ENCODE measurements at regions not wholly inside any gene's neighbourhood (a gene's known extent, or its start where the extent isn't known, plus 50 kb on each side); places are given as distances from the start of the nearest gene placed in this dataset.

DNA sequence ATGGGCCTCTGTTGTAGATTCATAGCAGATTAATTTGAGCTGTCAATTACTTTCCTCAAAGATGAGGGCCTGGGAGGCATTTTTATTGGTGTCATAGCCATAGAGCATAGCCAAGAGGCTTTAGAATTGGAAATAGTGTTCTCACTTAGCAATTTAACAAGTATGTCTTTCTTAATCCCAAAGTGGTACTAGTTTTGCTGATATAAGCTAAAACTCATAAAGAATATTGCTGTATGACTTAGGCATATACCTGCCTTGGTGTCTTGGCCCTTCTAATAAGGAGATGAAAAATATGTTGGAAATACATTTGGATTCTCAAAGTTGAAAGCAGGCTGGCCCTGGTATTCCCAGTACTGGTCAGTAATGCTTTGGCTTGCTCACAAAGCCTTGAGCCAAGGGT is 221.5 kb upstream of the CXCL13 start:
- Mint-ChIP-seq H3K4me3 (ENCODE audit: unreplicated experiment) (no peak overlapping the region), H3K36me3 (ENCODE audit: insufficient read depth, unreplicated experiment) (peaks cover 4% of the 10 kb centered on the region), H3K27ac (ENCODE audit: unreplicated experiment) (no peak overlapping the region), H3K9me3 (ENCODE audit: unreplicated experiment) (no peaks in the 10 kb centered on the region), H3K4me1 (ENCODE audit: low read depth, unreplicated experiment) (no peaks in the 10 kb centered on the region), H3K27me3 (ENCODE audit: insufficient read depth, unreplicated experiment) (peaks cover 9% of the 10 kb centered on the region)
- TF ChIP-seq, protein P1, sequence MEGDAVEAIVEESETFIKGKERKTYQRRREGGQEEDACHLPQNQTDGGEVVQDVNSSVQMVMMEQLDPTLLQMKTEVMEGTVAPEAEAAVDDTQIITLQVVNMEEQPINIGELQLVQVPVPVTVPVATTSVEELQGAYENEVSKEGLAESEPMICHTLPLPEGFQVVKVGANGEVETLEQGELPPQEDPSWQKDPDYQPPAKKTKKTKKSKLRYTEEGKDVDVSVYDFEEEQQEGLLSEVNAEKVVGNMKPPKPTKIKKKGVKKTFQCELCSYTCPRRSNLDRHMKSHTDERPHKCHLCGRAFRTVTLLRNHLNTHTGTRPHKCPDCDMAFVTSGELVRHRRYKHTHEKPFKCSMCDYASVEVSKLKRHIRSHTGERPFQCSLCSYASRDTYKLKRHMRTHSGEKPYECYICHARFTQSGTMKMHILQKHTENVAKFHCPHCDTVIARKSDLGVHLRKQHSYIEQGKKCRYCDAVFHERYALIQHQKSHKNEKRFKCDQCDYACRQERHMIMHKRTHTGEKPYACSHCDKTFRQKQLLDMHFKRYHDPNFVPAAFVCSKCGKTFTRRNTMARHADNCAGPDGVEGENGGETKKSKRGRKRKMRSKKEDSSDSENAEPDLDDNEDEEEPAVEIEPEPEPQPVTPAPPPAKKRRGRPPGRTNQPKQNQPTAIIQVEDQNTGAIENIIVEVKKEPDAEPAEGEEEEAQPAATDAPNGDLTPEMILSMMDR (IDR thresholded peaks at IDR 0.05; ENCODE audit: insufficient read depth in 1 of 2, low read depth in 1 of 2, low read length in 1 of 2, severe bottlenecking in 1 of 2, unreplicated experiment in 1 of 2): no peak
- H3K4me3 ChIP-seq (ENCODE audit: low read depth, low read length): no peak overlapping the region
- POLR2A ChIA-PET: no interaction called here
- H3K9me3 ChIP-seq: no peaks in the 10 kb centered on the region
- CTCF ChIA-PET: interaction anchor here (0.7 kb wide), 1 partner anchor 101 kb away, joined by 4 read pairs; no protein-coding TSS in a partner anchor
- intact Hi-C loops (cut with micrococcal nuclease; ENCODE audit: unreplicated experiment): no loop called here
- no peaks in the 10 kb centered on the region for H3K27me3 ChIP-seq (replicated peaks; ENCODE audit: control insufficient read depth, insufficient read depth, low read length)
- BruUV-seq (replicated peaks): no TSS peak
- no peak for DNase-seq
- H3K4me1 ChIP-seq: no peaks in the 10 kb centered on the region
- no peaks in the 10 kb centered on the region for H3K36me3 ChIP-seq (ENCODE audit: control insufficient read depth, insufficient read depth, low read length)

DNA sequence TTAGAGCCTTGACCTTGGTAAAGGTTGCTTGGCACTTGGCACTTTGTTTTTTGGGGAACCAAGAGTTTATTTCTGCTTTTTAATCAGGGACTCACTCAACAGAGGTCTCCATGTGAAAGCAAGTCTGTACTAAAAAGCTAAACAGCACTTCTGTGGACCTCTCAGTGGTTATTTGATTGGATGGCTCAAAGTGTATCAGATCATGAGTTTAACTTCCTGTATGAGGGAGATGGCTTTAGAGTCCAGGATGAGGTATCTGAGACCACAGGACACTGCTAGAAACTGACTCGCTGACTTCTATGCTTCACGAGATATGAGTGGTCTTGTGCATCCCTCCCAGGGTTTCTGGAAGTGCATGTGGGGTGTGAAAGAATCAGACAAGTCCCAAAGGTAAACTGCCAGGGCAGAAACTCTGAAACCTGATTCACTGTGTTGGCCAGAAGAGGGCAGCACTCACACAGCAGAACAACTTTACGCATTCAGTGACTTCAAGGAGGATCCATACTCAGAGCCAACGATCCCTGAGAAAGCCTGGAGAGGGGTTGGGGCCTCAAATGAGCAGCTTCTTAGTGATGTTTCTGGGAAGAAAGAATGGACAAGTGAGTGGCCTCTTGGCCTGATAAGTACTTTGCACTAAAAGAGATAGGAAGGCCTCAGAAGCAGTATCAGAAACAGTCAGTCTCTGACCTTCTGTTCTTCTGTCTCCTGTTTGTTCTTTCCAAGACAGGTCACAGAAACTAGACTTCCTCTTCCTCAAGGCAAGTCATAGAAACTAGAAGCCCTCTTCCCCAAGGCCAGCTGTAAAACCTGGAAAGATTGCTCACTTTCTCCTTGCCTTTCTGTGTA is 220.3 kb upstream of the CXCL13 start:
- TF ChIP-seq, protein P1 (IDR thresholded peaks at IDR 0.05; ENCODE audit: insufficient read depth in 1 of 2, low read depth in 1 of 2, low read length in 1 of 2, severe bottlenecking in 1 of 2, unreplicated experiment in 1 of 2): peak; percentile 72 to 82
- ChIA-PET POLR2A (no interaction called here), CTCF (interaction anchor here (1.5 kb wide), 1 partner anchor 33 kb away, joined by 4 read pairs; no protein-coding TSS in a partner anchor)
- Histone ChIP-seq H3K9me3 (no peaks in the 10 kb centered on the region), H3K27me3 (replicated peaks; ENCODE audit: control insufficient read depth, insufficient read depth, low read length) (no peaks in the 10 kb centered on the region), H3K4me1 (no peaks in the 10 kb centered on the region), H3K4me3 (ENCODE audit: low read depth, low read length) (no peak overlapping the region), H3K36me3 (ENCODE audit: control insufficient read depth, insufficient read depth, low read length) (no peaks in the 10 kb centered on the region)
- DNase-seq: peak; percentile 58 to 66
- intact Hi-C loops (cut with micrococcal nuclease; ENCODE audit: unreplicated experiment): loop anchor here (1.0 to 5.0 kb wide), 5 partner anchors 48 to 312 kb away; no protein-coding TSS in a partner anchor
- Mint-ChIP-seq H3K27me3 (ENCODE audit: insufficient read depth, unreplicated experiment) (peaks cover 6% of the 10 kb centered on the region), H3K4me1 (ENCODE audit: low read depth, unreplicated experiment) (no peaks in the 10 kb centered on the region), H3K4me3 (ENCODE audit: unreplicated experiment) (no peak overlapping the region), H3K36me3 (ENCODE audit: insufficient read depth, unreplicated experiment) (peaks cover 4% of the 10 kb centered on the region), H3K27ac (ENCODE audit: unreplicated experiment) (no peak overlapping the region), H3K9me3 (ENCODE audit: unreplicated experiment) (no peaks in the 10 kb centered on the region)
- BruUV-seq (replicated peaks): no TSS peak

DNA sequence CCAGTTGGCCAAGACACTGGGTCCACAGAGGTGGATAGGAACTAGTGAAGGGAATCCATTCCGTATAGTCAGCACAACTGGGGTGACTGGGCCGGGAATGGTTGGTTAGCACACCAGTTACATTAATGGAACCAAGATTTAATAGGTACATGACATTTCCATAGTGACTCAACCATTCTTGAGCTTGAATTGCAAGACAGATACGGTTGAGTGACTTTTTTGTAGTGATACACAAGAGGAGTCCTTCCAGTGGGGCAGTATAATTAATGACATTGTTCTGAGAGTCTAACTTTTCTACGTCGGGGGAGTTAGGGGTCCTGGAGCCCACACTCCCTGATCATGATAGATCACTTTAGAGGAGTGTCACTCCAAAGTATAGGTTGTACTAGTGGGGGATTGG is 211.6 kb upstream of the CXCL13 start:
- H3K9me3 Mint-ChIP-seq (ENCODE audit: unreplicated experiment): no peaks in the 10 kb centered on the region
- CTCF ChIA-PET: no interaction called here
- no TSS peak for BruUV-seq (replicated peaks)
- Histone ChIP-seq H3K9me3 (no peaks in the 10 kb centered on the region), H3K4me1 (no peaks in the 10 kb centered on the region), H3K27me3 (replicated peaks; ENCODE audit: control insufficient read depth, insufficient read depth, low read length) (no peaks in the 10 kb centered on the region), H3K36me3 (ENCODE audit: control insufficient read depth, insufficient read depth, low read length) (no peaks in the 10 kb centered on the region), H3K4me3 (ENCODE audit: low read depth, low read length) (no peak overlapping the region)
- POLR2A ChIA-PET: no interaction called here
- H3K27me3 Mint-ChIP-seq (ENCODE audit: insufficient read depth, unreplicated experiment): peaks cover 11% of the 10 kb centered on the region
- intact Hi-C loops (cut with micrococcal nuclease; ENCODE audit: unreplicated experiment): no loop called here
- no peaks in the 10 kb centered on the region for H3K36me3 Mint-ChIP-seq (ENCODE audit: insufficient read depth, unreplicated experiment)
- H3K4me3 Mint-ChIP-seq (ENCODE audit: unreplicated experiment): no peak overlapping the region
- DNase-seq: no peak
- H3K4me1 Mint-ChIP-seq (ENCODE audit: low read depth, unreplicated experiment): no peaks in the 10 kb centered on the region
- TF ChIP-seq, protein P1 (IDR thresholded peaks at IDR 0.05; ENCODE audit: insufficient read depth in 1 of 2, low read depth in 1 of 2, low read length in 1 of 2, severe bottlenecking in 1 of 2, unreplicated experiment in 1 of 2): no peak
- H3K27ac Mint-ChIP-seq (ENCODE audit: unreplicated experiment): no peak overlapping the region
